Hematopoietic multipotent progenitor cell treated with erythropoietin and hydrocortisone succinate and interleukin-3 and kit ligand, for 6 days (in vitro differentiated cells): ENCODE measurements at regions not wholly inside any gene's neighbourhood (a gene's known extent, or its start where the extent isn't known, plus 50 kb on each side); places are given as distances from the start of the nearest gene placed in this dataset.
"Not testable (repeated sequence)": the region's sequence is repeated elsewhere in the genome, so short reads cannot be mapped to it uniquely, and the experiment has no call there.

Experiments
- DNase-seq: peaks from one replicate; pipeline ENCODE4 v3.0.0-alpha.2; 2015

DNA sequence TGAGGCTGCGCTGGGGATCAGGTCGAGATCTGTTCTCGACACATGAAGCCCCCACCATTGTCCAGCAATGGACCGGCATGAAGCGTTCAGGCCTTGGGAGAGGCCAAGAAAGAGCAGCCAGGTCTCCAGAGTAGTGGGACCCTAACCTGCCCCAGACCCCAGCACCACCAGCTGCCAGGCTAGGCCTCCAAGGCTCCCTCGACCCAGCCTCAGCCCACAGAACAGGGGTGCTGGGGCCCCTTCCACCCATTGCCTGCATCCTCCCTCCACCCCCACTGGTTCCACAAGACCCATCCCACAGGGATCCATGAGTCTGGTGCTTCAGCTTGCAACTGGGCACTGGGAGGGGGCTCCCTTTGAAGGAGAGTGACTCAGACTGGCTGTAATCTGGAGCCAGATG is 120.3 kb downstream of the TUBA3C start:
- no peak for DNase-seq

DNA sequence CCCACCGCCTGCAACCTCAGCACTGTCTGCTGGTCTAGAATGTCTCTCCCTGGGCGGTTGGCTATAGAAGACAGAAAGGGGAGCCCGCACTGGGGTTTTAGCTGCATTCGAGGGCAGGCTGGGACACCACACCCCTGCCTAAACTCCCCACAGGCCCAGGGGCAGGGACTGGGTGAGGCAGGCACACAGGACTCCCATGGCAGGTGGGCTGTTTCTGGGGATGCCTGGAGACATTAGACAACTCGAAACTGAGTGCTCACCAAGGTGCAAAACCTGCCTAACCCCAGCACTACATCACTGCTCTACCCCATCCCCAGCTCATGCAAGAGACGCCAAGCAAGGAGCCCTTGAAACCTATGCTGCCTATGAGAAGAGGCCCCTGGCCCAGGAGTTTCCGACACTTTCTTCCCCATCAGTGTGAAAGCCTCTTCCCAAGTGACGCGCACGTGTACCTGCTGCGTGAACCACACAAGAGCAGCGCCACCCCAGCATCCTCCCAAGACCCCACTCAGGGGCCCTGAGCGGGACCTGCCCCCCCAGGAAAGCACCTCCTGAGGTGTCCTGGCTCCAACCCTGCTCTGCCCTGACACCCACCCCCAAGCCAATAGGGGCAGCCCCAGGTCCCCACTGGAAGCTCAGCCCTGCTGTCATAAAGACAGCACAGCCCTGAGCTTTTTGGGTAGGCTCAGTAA is 121.2 kb downstream of the TUBA3C start:
- no peak for DNase-seq

DNA sequence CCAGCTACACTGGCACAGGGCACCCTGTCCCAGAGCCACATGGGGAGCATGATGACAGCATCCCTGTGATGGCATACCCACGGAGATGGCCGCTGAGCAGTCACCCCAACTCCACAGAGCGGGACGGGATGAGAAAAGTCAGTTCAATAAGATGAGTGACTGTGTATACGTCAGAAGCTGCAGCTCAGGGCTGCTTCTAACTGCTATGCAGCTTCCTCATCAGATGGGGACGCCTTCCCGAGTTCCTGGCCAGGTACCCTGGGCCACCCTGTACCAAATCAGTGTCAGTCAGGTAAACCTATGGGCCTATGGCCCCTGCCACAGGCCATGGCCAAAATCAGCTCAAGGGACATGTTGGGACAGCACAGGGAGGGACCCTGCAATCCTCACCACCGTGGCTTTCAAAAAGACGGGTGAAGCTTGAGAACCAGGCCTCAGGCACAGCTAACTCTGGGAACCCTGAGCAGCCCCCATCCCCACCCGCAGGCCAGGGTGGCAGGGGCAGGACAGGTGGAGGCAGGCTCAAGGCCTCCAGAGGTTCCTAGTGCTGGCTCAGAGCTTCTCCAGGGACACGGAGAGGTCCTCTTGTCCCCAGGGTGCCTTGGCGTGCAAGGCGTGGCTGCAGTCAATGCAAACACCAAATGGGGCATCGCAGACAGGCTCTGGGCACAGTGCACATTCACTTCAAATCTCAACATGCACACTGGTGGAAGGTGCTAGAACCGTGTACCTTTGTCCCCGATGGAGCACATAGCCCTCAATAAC is 122.4 kb downstream of the TUBA3C start:
- no peak for DNase-seq

DNA sequence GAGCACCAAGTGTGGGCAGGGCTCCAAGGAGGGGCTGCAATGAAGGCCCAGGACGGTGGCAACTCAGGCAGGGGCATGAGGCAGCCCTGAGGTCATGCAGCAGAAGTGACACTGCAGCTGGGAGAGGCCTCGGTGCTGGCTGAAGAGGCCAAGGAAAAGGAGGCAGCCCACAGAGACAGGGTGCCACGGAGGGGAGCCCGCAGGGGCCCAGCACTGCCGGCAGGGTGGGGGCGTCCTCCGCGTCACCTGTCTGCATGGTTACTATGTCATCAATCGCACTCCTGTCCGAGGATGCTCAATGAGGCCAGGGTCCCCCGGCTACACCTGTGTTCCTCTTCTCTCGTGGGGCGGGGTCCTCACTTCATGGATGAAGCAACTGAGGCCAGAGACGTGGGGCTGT is 123.1 kb downstream of the TUBA3C start:
- DNase-seq: no peak

DNA sequence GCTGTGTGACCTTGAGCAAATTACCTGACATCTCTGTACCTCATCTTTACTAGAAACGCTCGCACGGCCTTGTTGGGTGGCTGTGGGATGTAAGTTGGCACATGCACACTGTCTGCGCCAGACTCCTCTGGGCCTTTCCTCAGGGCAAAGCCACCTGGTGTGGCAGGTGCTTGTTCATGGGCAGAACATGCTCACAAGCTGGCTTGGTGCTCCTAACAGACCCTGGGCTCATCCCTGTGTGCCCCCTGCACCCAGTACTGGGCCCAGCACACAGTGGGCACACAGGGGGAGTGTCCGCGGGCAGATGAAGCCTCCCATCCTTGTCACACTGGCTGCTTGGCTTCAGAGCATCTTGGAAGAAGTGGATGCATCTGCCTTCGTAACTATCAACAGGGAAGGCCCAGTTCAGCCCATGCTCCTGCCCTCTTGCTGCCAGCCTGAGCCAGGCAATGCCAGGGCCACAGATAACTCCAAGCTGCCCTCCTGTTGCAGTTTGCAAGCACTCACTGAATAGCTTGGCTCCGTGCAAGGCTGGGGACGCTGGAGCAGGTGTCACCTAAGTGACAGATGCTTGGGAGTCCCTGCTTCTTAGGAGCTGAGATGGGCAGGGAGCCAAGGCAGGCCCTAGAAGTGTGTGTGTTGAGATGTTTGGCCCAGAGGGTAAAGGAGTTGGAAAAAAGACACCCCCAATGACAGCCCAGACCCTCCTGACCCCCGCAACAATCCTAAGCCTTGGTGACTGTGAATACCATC is 123.9 kb downstream of the TUBA3C start:
- no peak for DNase-seq

DNA sequence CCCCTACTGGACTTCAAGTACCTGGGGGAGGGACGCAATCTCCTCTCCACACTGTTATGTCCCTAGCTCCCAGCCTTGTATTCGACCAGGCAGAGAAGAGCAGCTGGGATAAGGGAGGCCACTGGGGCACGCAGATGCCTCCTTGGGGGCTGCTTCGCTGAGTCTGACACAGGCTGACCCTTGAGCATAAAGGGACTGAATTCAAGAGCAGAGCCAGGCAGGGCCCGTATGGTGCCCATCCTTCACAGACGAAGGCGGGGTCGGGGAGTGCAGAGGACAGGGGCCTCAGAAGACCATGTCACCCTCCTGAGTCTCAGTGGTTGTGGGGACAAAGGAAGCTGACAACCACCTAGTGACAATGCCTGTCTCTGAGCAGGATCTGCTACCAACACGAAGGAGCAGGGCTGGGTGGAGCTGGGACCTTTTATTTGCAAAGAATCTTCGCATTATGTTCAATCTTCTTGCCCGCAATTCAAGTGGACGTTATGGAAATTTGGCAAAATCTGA is 124.6 kb downstream of the TUBA3C start:
- DNase-seq: no peak

DNA sequence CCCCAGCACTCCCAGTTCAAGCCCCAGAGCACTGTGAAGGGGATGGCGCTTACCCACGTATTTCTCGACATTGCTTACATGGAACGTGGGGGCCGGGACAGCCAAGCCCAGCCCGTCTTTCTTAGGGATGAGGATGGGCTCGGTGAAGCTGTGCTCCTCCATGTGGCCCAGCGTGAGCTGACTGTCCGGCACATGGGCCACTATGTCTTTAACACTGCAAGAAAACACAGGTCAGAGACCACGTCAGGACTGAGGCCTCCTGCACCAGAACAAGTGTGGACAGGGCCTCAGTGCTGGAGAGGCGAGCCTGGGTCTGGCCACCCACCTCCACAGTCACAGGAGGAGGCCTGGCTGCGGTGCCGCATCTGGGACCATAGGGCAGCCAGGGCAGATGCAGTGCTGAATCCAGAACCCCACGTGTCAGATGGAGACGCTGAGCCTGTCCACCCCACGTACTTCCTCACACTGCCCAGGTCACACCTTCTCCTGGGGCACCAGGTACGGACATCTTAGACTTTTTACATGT is 125.2 kb downstream of the TUBA3C start:
- no peak for DNase-seq

DNA sequence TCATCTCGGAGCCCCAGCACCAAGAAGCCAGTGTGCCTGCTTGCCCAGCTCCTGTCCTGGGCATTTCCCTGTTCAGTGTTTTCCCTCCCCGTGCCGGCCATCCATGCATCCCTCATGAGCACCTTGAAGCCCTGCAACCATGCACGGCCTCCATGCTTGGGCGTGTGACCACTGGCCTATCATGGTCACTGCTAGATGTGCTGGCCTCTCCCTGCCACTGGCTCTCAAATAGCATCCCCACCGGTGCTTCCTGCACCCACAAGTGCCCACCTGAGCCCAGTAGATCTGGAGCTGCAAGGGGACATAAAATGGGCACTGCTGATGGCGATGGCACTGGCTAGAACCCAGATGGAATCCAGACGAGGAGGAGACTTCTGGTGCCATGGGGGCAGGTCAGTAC is 126.0 kb downstream of the TUBA3C start:
- no peak for DNase-seq

DNA sequence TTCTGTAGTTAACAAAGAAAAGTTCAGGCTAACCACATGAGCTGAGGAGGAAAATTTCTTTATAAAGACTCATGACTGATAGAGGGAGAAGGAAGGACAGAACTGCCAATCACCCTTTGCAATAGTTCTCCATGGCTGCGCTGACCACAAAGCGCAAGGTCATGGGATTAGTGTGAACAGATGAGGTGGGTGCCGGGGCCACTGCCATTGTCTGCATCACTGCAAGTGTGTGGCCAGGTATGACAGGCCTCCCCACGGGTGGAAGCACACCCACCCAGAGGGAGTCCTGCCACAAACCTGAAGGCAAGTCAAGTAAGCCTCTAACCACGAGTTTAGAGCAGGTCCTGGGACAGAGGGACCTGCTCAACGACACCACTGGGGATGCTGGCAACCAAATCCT is 128.1 kb downstream of the TUBA3C start:
- no peak for DNase-seq

DNA sequence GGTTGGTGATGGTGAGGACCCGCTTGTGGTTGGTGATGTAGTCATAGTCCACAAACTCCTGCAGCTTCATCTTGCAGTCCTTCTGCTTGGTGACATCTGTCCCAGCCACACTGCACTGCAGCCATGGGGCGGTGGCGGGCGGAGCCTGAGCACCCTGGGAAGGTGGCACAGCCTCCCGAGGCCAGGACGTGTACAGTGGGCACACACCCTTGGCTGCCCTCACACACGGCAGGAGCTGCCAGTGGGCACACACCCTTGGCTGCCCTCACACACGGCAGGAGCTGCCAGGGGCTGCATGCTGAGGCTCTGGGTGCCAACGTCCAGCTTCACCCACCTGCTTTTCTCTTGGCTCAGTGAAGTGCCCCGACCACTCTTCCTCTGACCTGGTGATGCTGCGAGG is 128.7 kb downstream of the TUBA3C start:
- no peak for DNase-seq

DNA sequence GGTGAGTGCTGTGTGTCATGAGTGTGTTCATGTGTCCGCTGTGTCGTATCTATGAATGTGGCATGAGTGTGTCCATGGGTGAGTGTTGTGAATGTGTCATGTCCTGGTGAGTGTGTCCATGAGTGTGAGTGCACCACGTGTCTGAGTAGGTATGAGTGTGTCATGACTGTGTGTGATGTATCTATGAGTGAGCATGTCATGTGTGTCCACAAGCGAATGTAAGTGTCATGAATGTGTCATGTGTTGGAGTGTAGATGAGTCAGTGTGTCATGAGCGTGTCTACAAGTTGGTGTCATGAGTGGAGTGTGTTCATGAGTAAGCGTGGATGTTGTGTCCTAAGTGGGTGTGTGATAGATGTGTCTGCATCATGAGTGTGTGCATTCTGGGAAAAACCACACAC is 129.4 kb downstream of the TUBA3C start:
- no peak for DNase-seq

DNA sequence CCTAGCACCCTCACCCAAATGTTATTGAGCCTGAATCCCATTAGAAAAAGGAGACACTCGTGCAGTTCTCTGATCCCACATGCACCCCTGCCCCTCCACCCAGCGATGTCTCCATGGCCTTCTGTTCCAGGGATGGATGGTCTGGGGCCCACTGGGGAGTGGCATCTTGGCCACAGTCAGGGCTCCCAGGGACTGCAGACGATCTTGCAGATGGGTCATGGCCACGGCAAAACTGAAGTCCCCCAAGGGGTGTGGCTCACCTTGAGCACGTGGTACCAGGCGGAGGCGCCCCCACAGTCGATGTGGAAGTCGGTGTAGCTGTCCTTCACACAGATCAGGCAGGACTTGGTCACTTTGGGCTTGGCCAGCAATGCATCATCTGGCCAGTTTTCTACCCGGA is 130.7 kb downstream of the TUBA3C start:
- DNase-seq: no peak

DNA sequence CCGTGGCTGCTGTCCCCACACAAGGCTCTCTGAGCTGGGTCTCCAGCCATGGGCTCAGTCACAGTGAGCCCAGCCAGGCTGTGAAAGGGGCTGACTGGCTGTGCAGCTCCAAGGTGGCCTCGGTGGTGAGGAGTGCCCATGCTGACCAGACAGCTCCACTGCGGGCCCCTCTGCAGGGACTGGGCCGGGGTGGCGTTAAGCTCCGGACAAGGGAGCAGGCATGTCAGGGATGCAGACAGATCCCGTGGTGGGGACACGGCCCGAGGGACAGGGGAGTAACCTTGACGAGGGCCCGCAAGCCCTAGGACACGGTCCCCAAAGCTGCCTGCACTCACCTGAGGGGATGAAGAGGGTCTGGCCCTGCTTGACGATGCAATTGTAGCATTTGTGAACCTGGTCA is 132.0 kb downstream of the TUBA3C start:
- DNase-seq: not testable (repeated sequence)

DNA sequence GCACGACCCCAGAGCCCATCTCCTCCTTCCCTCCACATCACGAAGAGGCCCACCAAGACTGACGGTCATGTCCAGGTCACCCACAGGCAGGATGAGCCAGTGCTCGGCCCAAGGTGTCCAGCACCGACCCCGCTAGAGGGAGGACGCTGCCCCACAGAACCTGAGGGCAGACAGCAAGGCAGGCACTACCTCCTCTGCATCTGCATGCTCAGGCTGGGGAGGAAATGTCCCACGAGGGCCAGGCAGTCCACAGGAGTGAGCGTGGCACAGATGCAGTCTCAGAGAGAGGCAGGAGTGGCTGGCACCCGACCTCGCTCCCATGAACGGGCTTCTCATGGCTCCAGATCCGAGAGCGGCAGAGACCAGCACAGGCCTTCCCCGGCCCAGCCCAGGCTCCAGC is 133.2 kb downstream of the TUBA3C start:
- DNase-seq: no peak

DNA sequence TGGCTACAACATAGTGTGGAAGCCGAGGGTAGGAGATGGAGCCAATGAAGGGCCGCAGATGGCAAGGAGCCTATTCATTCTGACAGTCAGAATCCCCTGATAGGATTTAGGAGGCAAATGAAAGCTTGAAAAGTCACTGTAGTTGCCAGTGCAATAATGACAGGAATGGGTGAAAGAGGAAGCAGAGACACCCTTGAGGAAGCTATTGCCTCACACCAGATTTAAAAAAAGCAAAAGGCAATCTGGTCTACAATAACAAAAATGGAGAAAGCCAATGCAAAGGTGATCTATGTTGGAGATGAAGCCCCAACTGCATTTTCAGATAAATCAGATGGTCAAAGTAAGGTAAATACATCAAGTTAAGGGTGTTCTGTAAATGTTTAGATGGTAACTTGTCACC is 158.5 kb downstream of the TUBA3C start:
- no peak for DNase-seq

DNA sequence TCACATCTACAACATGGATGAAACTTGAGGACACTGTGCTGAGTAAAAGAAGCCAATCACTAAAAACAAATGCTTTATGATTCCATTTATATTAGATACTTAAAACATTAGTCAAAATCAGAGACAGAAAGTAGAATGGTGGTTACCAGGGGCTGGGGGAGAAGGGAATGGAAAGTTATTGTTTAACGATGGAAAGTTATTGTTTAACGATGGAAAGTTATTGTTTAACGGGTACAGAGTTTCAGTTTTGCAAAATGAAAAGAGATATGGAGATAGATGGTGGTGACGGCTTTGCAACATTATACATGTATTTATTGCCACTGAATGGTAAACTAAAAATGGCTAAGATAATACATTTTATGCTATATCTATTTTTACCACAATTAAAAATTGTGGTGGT is 160.6 kb downstream of the TUBA3C start:
- DNase-seq: no peak

DNA sequence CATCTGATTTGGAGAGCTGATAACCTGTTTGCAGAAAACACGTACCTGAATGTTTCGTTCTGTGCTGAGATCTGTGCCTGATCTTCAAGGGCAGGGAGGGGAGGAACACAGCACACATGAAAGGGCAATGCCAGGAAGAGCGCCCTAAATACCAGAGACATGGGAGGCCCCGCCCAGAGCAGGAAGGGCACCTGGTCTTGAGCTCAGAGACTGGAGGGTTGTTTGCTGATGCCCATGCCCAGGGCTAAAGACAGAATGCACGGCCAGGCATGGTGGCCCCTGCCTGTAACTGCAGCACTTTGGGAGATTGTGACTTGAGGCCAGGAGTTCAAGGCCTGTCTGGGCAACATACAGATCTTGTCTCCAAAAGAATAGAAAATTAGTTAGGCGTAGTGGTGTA is 183.2 kb downstream of the TUBA3C start:
- no peak for DNase-seq

DNA sequence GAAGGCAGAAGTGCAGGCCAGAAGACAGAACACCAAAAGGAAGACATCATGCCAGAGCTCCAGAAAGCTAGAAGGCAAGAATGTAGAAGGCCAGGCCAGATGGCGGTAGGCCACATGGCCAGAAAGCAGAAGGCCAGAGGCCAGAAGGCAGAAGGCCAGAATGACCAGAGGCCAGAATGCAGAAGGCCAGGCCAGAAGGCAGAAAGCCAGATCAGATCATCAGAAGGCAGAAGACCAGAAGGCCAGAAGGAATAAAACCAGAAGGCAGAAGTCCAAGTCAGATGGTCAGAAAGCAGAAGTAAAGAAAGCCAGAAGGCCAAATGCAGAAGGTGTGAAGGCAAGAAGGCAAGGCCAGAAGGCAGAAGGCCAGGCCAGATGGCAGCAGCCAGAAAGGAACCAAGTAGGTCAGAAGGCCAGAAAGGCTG is 185.0 kb downstream of the TUBA3C start:
- DNase-seq: no peak

DNA sequence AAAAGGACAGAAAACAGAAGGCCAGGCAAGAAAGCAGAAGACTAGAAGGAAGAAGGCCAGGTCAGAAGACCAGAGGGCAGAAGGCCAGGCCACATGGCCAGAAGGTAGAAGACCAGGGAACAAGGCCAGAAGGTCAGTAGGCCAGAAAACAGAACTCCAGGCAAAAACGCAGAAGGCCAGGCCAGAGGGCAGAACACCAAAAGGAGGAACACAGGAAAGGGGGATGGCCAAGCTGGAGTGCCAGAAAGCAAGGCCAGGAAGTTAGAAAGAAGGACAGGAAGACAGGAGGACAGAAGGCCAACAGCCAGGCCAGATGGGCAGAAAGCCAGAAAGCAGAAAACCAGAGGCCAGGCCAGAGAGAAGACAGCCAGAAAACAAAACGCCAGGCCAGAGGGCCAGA is 185.4 kb downstream of the TUBA3C start:
- no peak for DNase-seq

DNA sequence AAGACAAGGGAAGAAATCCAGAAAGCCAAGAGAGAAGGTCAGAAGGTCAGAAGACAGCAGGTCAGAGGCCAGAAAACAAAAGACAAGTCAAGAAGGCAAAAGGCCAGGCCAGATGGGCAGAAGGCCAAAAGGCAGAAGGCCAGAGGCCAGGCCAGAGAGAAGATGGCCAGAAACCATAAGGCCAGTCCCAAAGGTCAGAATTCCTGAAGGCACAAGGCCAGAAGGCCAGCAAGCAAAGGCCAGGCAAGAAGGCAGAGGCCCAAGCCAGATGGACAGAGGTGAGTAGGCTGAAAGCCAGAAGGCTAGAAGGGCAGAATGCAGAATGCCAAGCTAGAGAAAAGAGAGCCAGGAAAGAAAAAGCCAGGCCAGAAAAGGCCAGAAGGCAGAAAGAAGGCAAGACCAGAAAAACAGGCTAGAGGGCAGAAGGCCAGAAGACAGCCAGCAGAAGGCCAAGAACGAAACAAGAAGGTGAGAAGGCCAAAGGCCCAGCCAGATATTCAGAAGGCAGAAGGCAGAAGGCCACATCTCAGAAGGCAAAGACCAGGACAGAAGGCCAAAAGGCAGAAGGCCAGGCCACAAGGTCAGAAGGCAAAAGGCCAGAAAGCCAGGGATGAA is 186.3 kb downstream of the TUBA3C start:
- no peak for DNase-seq

DNA sequence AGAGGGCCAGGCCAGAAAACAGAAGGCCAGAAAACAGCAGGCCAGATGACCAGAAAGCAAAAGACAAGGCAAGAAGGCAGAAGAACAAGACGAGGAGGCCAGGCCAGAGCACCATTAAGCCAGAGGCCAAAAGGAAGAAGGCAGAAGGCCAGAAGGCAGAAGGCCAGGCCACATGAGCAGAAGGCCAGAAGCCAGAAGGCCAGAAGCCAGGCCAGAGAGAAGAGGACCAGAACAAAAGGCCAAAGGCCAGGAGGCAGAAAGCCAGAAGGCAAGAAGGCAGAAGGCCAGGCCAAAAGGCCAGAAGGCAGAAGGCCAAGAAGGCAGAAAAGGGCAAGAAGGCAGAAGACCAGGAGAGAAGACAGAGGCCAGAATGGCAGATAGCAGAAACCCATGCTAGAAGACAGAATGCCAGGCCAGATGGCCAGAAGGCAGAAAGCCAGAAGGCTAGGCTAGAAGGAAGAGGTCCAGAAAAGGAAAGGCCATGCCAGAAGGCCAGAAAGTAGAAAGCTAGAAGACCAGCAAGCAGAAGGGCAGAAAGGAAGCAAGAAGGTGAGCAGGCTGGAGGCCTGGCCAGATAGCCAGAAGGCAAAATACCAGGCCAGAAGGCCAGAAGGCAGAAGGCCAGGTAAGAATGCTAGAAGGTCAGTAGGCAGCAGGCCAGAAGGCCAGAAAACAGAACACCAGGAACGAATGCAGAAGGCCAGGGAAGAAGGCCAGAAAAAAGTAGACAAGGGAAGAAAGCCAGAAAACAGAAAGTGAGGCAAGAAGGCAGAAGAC is 187.6 kb downstream of the TUBA3C start:
- DNase-seq: no peak

DNA sequence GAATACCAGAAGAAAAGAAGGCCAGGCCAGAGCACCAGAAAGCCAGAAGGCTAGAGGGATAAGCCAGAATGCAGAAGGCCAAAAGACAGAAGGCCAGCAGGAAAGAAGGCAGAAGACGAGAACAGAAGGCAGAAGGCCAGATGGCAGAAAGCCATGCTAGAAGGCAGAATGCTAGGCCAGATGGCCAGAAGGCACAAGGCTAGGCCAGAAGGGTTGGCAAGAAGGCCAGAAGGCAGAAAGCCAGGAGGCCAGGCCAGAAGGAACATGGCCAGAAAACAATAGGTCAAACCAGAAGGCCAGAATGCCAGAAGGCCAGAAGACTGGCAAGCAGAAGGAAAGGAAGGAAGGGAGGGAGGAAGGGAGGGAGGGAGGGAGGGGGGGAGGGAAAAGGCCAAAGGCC is 188.8 kb downstream of the TUBA3C start:
- no peak for DNase-seq
